ENCODE measurements at regions not wholly inside any gene's neighbourhood (a gene's known extent, or its start where the extent isn't known, plus 50 kb on each side); places are given as distances from the start of the nearest gene placed in this dataset.

GRCh38 chr7:81503336-81503735 is 266.5 kb downstream of the HGF start:
- Histone ChIP-seq H3K9me3 (no peaks in the 10 kb centered on the region), H3K4me1 (ENCODE audit: low read depth) (no peaks in the 10 kb centered on the region), H3K36me3 (ENCODE audit: low read depth) (no peaks in the 10 kb centered on the region), H3K4me3 (no peak overlapping the region)
- DNase-seq (no peak), ATAC-seq (no peak)
- intact Hi-C loops (cut with DNase I, micrococcal nuclease), result loop anchor here in 1 of 2 donors (5.0 kb wide), 1 partner anchor 454 kb away; no protein-coding TSS in a partner anchor
- no peak for TF ChIP-seq CTCF (IDR thresholded peaks at IDR 0.05)

GRCh38 chr7:81501220-81501619 is 268.6 kb downstream of the HGF start:
- intact Hi-C loops (cut with DNase I, micrococcal nuclease), result loop anchor here in 1 of 2 donors (5.0 kb wide), 1 partner anchor 456 kb away; no protein-coding TSS in a partner anchor
- Histone ChIP-seq H3K4me1 (ENCODE audit: low read depth) (no peaks in the 10 kb centered on the region), H3K9me3 (no peaks in the 10 kb centered on the region), H3K4me3 (no peak overlapping the region), H3K36me3 (ENCODE audit: low read depth) (no peaks in the 10 kb centered on the region)
- no peak for TF ChIP-seq CTCF (IDR thresholded peaks at IDR 0.05)
- no peak for DNase-seq
- ATAC-seq, result no peak

GRCh38 chr7:81500631-81501030 is 269.2 kb downstream of the HGF start:
- no peak for TF ChIP-seq CTCF (IDR thresholded peaks at IDR 0.05)
- ATAC-seq, result no peak
- Histone ChIP-seq H3K36me3 (ENCODE audit: low read depth) (no peaks in the 10 kb centered on the region), H3K9me3 (no peaks in the 10 kb centered on the region), H3K4me1 (ENCODE audit: low read depth) (no peaks in the 10 kb centered on the region), H3K4me3 (no peak overlapping the region)
- DNase-seq, result no peak
- intact Hi-C loops (cut with DNase I, micrococcal nuclease), result loop anchor here in 1 of 2 donors (5.0 kb wide), 1 partner anchor 457 kb away; no protein-coding TSS in a partner anchor

GRCh38 chr7:81499262-81500116 is 270.4 kb downstream of the HGF start:
- intact Hi-C loops (cut with DNase I, micrococcal nuclease), result loop anchor here (5.0 to 10.0 kb wide), 2 partner anchors 458 to 515 kb away; no protein-coding TSS in a partner anchor
- ATAC-seq, result peak; percentile 55
- DNase-seq, result peak in 1 of 3 donors; percentile 57

GRCh38 chr7:81498176-81498575 is 271.7 kb downstream of the HGF start:
- Histone ChIP-seq H3K4me1 (ENCODE audit: low read depth) (no peaks in the 10 kb centered on the region), H3K36me3 (ENCODE audit: low read depth) (no peaks in the 10 kb centered on the region), H3K9me3 (no peaks in the 10 kb centered on the region), H3K4me3 (no peak overlapping the region)
- no peak for TF ChIP-seq CTCF (IDR thresholded peaks at IDR 0.05)
- intact Hi-C loops (cut with DNase I, micrococcal nuclease), result loop anchor here in 1 of 2 donors (10.0 kb wide), 1 partner anchor 517 kb away; no protein-coding TSS in a partner anchor
- DNase-seq, result no peak
- no peak for ATAC-seq

More at GRCh38 chr7:81499262-81500116, 270.4 kb downstream of the HGF start:
- peak; percentile 33 for TF ChIP-seq CTCF (IDR thresholded peaks at IDR 0.05)
- H3K4me3 ChIP-seq, result no peak overlapping the region
- H3K9me3 ChIP-seq, result no peaks in the 10 kb centered on the region
- no peaks in the 10 kb centered on the region for H3K36me3 ChIP-seq (ENCODE audit: low read depth)
- no peaks in the 10 kb centered on the region for H3K4me1 ChIP-seq (ENCODE audit: low read depth)
